ENCODE measurements at regions not wholly inside any gene's neighbourhood (a gene's known extent, or its start where the extent isn't known, plus 50 kb on each side); places are given as distances from the start of the nearest gene placed in this dataset.
A peak's percentile ranks its signal among the peaks of the same experiment; 100 is the strongest.
"Not testable (repeated sequence)": the region's sequence is repeated elsewhere in the genome, so short reads cannot be mapped to it uniquely, and the experiment has no call there.

- no peak overlapping the region for H3K27ac ChIP-seq
- DNase-seq = no peak
- WGBS (ENCODE audit: insufficient coverage, low coverage, low lambda C conversion rate, missing lambda C conversion rate) = 46% methylated on average over 2 of the region's 2 CpGs
- no peak for TF ChIP-seq CTCF (IDR thresholded peaks at IDR 0.05)
- no peak for TF ChIP-seq POLR2A (IDR thresholded peaks at IDR 0.05)
- ATAC-seq = no peak
- no peaks in the 10 kb centered on the region for H3K36me3 ChIP-seq
- no peaks in the 10 kb centered on the region for H3K9me3 ChIP-seq
- H3K4me3 ChIP-seq = no peak overlapping the region
- H3K4me1 ChIP-seq = no peaks in the 10 kb centered on the region
- no peaks in the 10 kb centered on the region for H3K27me3 ChIP-seq
- intact Hi-C loops (cut with DNase I) = no loop called here
Observed at GRCh38 chr5:62814991-62815390, 236.4 kb downstream of the LRRC70 start.

GRCh38 chr5:62812621-62813255 is 234.1 kb downstream of the LRRC70 start:
- Histone ChIP-seq H3K4me1 (no peaks in the 10 kb centered on the region), H3K27ac (no peak overlapping the region), H3K4me3 (no peak overlapping the region), H3K27me3 (no peaks in the 10 kb centered on the region), H3K36me3 (no peaks in the 10 kb centered on the region), H3K9me3 (no peaks in the 10 kb centered on the region)
- intact Hi-C loops (cut with DNase I) = no loop called here
- DNase-seq (no peak), ATAC-seq (no peak)
- 50% methylated on average over 6 of the region's 6 CpGs for WGBS (ENCODE audit: insufficient coverage, low coverage, low lambda C conversion rate, missing lambda C conversion rate)
- TF ChIP-seq POLR2A (IDR thresholded peaks at IDR 0.05) (no peak), CTCF (IDR thresholded peaks at IDR 0.05) (no peak)

- ATAC-seq; H3K9me3 ChIP-seq; DNase-seq; H3K27ac ChIP-seq; H3K4me1 ChIP-seq; H3K36me3 ChIP-seq; H3K27me3 ChIP-seq; intact Hi-C loops (cut with DNase I): not testable (repeated sequence)
- WGBS (ENCODE audit: insufficient coverage, low coverage, low lambda C conversion rate, missing lambda C conversion rate) = 56% methylated on average over 5 of the region's 13 CpGs
- peak overlapping the region in 1 of 3 donors; percentile 19 for H3K4me3 ChIP-seq
Observed at GRCh38 chr5:62804819-62805218, 226.2 kb downstream of the LRRC70 start.

GRCh38 chr5:62795926-62796325 is 217.3 kb downstream of the LRRC70 start:
- ATAC-seq (no peak), DNase-seq (no peak)
- Histone ChIP-seq H3K27ac (no peak overlapping the region), H3K4me3 (no peak overlapping the region), H3K4me1 (no peaks in the 10 kb centered on the region), H3K36me3 (no peaks in the 10 kb centered on the region), H3K27me3 (no peaks in the 10 kb centered on the region), H3K9me3 (peaks cover 0 to 2% (median 0%) of the 10 kb centered on the region in 4 donors)
- intact Hi-C loops (cut with DNase I) = no loop called here
- TF ChIP-seq CTCF (IDR thresholded peaks at IDR 0.05) (no peak), POLR2A (IDR thresholded peaks at IDR 0.05) (no peak)

GRCh38 chr5:62794456-62794855 is 215.8 kb downstream of the LRRC70 start:
- TF ChIP-seq CTCF (IDR thresholded peaks at IDR 0.05) (no peak), POLR2A (IDR thresholded peaks at IDR 0.05) (no peak)
- Histone ChIP-seq H3K9me3 (peaks cover 0 to 2% (median 0%) of the 10 kb centered on the region in 4 donors), H3K27me3 (no peaks in the 10 kb centered on the region), H3K27ac (no peak overlapping the region), H3K4me1 (no peaks in the 10 kb centered on the region), H3K4me3 (no peak overlapping the region), H3K36me3 (no peaks in the 10 kb centered on the region)
- intact Hi-C loops (cut with DNase I) = no loop called here
- ATAC-seq (no peak), DNase-seq (no peak)
- WGBS (ENCODE audit: insufficient coverage, low coverage, low lambda C conversion rate, missing lambda C conversion rate) = 56% methylated on average over 4 of the region's 4 CpGs
